DOHH2 (cell line): ENCODE measurements at regions not wholly inside any gene's neighbourhood (a gene's known extent, or its start where the extent isn't known, plus 50 kb on each side); places are given as distances from the start of the nearest gene placed in this dataset.

Experiments
- H3F3A ChIP-seq: fragments of 200-600 bp; sonication (generic), shearing (Covaris generic); 2 replicates; pipeline ENCODE4 v1.6.0; 2016; ENCODE audit warnings: antibody characterized with exemption, mild to moderate bottlenecking; ENCODE audit not compliant: control insufficient read depth, insufficient read depth
- H3K27ac ChIP-seq: fragments of 200-600 bp; sonication (generic); 2 replicates; pipeline ENCODE4 v1.5.1; 2014; ENCODE audit warnings: low read depth, mild to moderate bottlenecking, low read length, moderate library complexity
- H3K27me3 ChIP-seq: fragments of 200-600 bp; sonication (generic); 2 replicates; pipeline ENCODE4 v1.6.1; 2014; ENCODE audit warnings: mild to moderate bottlenecking, low read length, mixed read lengths; ENCODE audit not compliant: control insufficient read depth
- H3K36me3 ChIP-seq: fragments of 200-600 bp; sonication (generic); 2 replicates; pipeline ENCODE4 v1.6.1; 2014; ENCODE audit warnings: mild to moderate bottlenecking, low read length, moderate library complexity, mixed read lengths; ENCODE audit not compliant: control insufficient read depth
- H3K4me1 ChIP-seq: fragments of 200-600 bp; sonication (generic); 2 replicates; pipeline ENCODE4 v1.6.1; 2014; ENCODE audit warnings: mild to moderate bottlenecking, low read length, mixed read lengths; ENCODE audit not compliant: control insufficient read depth
- H3K4me2 ChIP-seq: fragments of 200-600 bp; sonication (generic); 2 replicates; pipeline ENCODE4 v1.6.0; 2014; ENCODE audit warnings: mild to moderate bottlenecking, low read length, moderate library complexity
- H3K4me3 ChIP-seq: fragments of 200-600 bp; sonication (generic); 2 replicates; pipeline ENCODE4 v1.5.1; 2014; ENCODE audit warnings: mild to moderate bottlenecking, low read length, mixed read lengths
- H3K79me2 ChIP-seq: fragments of 200-600 bp; sonication (generic); 2 replicates; pipeline ENCODE4 v1.6.1; 2014; ENCODE audit warnings: mild to moderate bottlenecking, low read length, mixed read lengths; ENCODE audit not compliant: control insufficient read depth
- H3K9me2 ChIP-seq: fragments of 200-600 bp; sonication (generic); replicated peaks from 2 replicates; pipeline ENCODE4 v1.6.1; 2014; ENCODE audit warnings: mild to moderate bottlenecking, low read length, mixed read lengths; ENCODE audit not compliant: control insufficient read depth
- H3K9me3 ChIP-seq: fragments of 200-600 bp; sonication (generic); 2 replicates; pipeline ENCODE4 v1.6.1; 2014; ENCODE audit warnings: antibody characterized with exemption, low read length, mixed read lengths; ENCODE audit not compliant: control insufficient read depth, insufficient read depth
- H4K20me1 ChIP-seq: fragments of 200-600 bp; sonication (generic); 2 replicates; pipeline ENCODE4 v1.6.0; 2014; ENCODE audit warnings: low read depth, mild to moderate bottlenecking, antibody characterized with exemption, low read length, moderate library complexity; ENCODE audit not compliant: control insufficient read depth, insufficient read depth
- EZH2phosphoT487 ChIP-seq: fragments of 200-600 bp; sonication (generic); IDR thresholded peaks from 2 replicates; pipeline ENCODE4 v1.6.1; 2017; ENCODE audit warnings: borderline replicate concordance, mild to moderate bottlenecking, antibody characterized with exemption, low read length, moderate library complexity, mixed read lengths
- TF ChIP-seq, protein P1 (sequence below): fragments of 200-600 bp; sonication (generic); IDR thresholded peaks from one replicate; pipeline ENCODE4 v1.5.1; 2014; ENCODE audit warnings: antibody characterized with exemption, mild to moderate bottlenecking, low read depth, low read length; ENCODE audit not compliant: poor library complexity, severe bottlenecking

- no peaks in the 10 kb centered on the region for H3K27me3 ChIP-seq
- no peaks in the 10 kb centered on the region for H3K4me1 ChIP-seq
- H3K27ac ChIP-seq: no peak overlapping the region
- H3K9me3 ChIP-seq: no peaks in the 10 kb centered on the region; the same call in 1 of the 2 replicates
- no peak overlapping the region for H3K4me3 ChIP-seq
- H3F3A ChIP-seq: no peaks in the 10 kb centered on the region
- H4K20me1 ChIP-seq: no peaks in the 10 kb centered on the region
- TF ChIP-seq, protein P1, sequence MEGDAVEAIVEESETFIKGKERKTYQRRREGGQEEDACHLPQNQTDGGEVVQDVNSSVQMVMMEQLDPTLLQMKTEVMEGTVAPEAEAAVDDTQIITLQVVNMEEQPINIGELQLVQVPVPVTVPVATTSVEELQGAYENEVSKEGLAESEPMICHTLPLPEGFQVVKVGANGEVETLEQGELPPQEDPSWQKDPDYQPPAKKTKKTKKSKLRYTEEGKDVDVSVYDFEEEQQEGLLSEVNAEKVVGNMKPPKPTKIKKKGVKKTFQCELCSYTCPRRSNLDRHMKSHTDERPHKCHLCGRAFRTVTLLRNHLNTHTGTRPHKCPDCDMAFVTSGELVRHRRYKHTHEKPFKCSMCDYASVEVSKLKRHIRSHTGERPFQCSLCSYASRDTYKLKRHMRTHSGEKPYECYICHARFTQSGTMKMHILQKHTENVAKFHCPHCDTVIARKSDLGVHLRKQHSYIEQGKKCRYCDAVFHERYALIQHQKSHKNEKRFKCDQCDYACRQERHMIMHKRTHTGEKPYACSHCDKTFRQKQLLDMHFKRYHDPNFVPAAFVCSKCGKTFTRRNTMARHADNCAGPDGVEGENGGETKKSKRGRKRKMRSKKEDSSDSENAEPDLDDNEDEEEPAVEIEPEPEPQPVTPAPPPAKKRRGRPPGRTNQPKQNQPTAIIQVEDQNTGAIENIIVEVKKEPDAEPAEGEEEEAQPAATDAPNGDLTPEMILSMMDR: no peak
- TF ChIP-seq EZH2phosphoT487: no peak
- H3K36me3 ChIP-seq: no peaks in the 10 kb centered on the region
- no peaks in the 10 kb centered on the region for H3K79me2 ChIP-seq
- H3K9me2 ChIP-seq: no peaks in the 10 kb centered on the region
- H3K4me2 ChIP-seq: no peak overlapping the region
These were observed 1804.0 kb downstream of the MAT2B start for GRCh38 chr5:165309446-165309845.

DNA sequence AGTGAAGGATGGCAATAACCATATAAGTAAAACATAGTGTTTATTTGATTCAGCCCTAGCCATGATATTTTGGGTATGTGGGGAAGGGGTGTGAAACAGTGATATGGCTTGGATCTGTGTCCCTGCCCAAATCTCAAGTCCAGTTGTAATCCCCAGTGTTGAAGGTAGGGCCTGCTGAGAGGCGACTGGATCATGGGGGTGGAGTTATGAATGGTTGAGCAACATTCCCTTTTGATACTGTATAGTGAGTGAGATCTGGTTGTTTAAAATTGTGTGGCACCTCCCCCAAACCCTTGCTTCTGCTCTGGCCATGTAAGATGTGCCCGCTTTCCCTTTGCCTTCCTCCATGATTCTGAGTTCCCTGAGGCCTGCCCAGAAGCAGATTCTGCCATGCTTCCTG lies 1804.6 kb downstream of the MAT2B start:
- Histone ChIP-seq H3K79me2 (no peaks in the 10 kb centered on the region), H3F3A (no peaks in the 10 kb centered on the region), H3K27me3 (no peaks in the 10 kb centered on the region), H3K36me3 (no peaks in the 10 kb centered on the region), H3K4me2 (no peak overlapping the region), H3K9me2 (no peaks in the 10 kb centered on the region), H3K9me3 (no peaks in the 10 kb centered on the region; the same call in 1 of the 2 replicates), H3K4me3 (no peak overlapping the region), H4K20me1 (no peaks in the 10 kb centered on the region), H3K27ac (no peak overlapping the region), H3K4me1 (no peaks in the 10 kb centered on the region)
- TF ChIP-seq EZH2phosphoT487: no peak
- TF ChIP-seq, protein P1: no peak

- H3K36me3 ChIP-seq: no peaks in the 10 kb centered on the region
- H3K9me2 ChIP-seq: no peaks in the 10 kb centered on the region
- H4K20me1 ChIP-seq: no peaks in the 10 kb centered on the region
- H3K4me3 ChIP-seq: no peak overlapping the region
- no peaks in the 10 kb centered on the region for H3K4me1 ChIP-seq
- H3F3A ChIP-seq: no peaks in the 10 kb centered on the region
- H3K9me3 ChIP-seq: no peaks in the 10 kb centered on the region
- no peaks in the 10 kb centered on the region for H3K27me3 ChIP-seq
- no peak for TF ChIP-seq EZH2phosphoT487
- TF ChIP-seq, protein P1: no peak
- no peak overlapping the region for H3K27ac ChIP-seq
- H3K79me2 ChIP-seq: no peaks in the 10 kb centered on the region
- no peak overlapping the region for H3K4me2 ChIP-seq
These were observed 1816.5 kb downstream of the MAT2B start for GRCh38 chr5:165321912-165322311.

DNA sequence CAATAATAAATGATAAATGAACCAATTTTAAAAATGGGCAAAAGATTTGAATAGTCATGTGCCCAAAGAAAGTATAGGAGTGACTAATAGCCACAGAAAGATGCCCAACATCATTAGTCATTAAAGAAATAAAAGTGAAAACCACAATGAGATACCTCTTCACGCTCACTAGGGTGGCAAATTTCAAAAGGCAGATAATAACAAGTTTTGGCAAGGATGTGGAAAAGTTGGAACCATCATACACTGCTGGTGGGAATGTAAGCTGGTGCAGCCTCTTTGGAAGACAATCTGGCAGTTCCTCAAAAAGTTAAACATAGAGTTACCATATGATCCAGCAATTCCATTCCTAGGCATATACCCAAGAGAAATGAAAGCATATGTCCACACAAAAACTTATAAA lies 1819.8 kb downstream of the MAT2B start:
- Histone ChIP-seq H4K20me1 (no peaks in the 10 kb centered on the region), H3K79me2 (no peaks in the 10 kb centered on the region), H3K4me2 (no peak overlapping the region), H3K4me1 (no peaks in the 10 kb centered on the region), H3K27me3 (no peaks in the 10 kb centered on the region), H3K27ac (no peak overlapping the region), H3K9me3 (no peaks in the 10 kb centered on the region), H3K36me3 (no peaks in the 10 kb centered on the region), H3K9me2 (no peaks in the 10 kb centered on the region), H3K4me3 (no peak overlapping the region), H3F3A (no peaks in the 10 kb centered on the region)
- TF ChIP-seq, protein P1: no peak
- TF ChIP-seq EZH2phosphoT487: no peak
